ENCODE measurements at regions not wholly inside any gene's neighbourhood (a gene's known extent, or its start where the extent isn't known, plus 50 kb on each side); places are given as distances from the start of the nearest gene placed in this dataset.

- no peak for DNase-seq
These were observed 136.0 kb downstream of the EDN1 start for GRCh38 chr6:12426121-12426520.

DNA sequence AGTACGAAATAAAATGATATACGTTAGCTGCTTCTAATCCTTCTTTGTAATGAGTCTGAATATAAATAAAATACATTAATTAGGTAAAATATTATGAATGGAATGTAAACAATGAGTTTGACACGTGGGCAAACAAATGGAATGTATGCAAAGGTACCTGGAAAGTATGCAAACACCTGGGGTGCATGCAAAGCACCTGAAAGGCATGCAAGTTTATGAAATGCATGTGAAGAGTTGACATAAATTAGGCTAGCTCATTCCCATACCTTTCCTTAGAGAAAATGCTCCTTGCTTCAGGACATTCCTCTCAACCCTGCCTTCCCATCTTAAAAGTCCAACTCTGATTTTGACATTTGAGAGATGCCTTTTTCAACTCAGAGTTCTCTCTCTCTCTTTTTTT lies 140.9 kb downstream of the EDN1 start:
- DNase-seq: no peak

DNA sequence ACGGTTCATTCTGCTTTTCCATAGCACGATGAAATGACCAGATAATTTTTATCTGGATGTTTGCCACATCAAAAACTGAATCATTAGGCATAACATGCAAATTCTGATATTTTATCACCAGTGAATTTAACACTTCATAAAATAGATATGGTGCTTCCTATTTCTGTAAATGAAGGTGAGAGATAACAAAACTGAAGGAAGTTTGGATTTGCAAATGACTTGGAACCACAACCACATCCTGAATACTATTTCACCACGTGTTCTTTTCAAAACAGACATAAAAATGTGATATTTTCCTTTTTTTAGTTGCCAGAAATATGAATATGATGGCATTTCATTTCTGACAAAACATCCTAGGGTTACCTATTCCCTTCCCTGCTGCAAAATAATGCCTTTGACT lies 146.1 kb downstream of the EDN1 start:
- DNase-seq: no peak

DNA sequence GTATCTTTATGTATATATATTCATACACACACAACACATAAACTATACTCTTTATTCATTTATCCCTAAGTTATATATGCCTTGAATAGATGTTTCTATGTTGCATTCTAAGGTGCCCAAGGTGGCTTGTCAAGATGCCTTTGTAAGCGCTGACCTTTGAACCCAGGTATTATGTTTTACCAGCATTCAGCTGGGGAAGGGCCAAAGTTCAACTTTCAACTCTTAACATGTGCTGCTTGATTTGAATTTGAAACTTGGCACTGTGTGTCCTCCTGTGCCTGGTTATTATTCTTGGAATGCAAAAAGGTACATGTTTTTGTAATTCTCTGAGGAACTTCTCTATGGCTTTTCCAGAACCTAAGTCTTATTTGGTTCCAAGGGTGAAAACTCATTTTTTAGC lies 146.5 kb downstream of the EDN1 start:
- DNase-seq: no peak

GRCh38 chr6:12439296-12439695 lies 149.1 kb downstream of the EDN1 start:
- no peak for DNase-seq

DNA sequence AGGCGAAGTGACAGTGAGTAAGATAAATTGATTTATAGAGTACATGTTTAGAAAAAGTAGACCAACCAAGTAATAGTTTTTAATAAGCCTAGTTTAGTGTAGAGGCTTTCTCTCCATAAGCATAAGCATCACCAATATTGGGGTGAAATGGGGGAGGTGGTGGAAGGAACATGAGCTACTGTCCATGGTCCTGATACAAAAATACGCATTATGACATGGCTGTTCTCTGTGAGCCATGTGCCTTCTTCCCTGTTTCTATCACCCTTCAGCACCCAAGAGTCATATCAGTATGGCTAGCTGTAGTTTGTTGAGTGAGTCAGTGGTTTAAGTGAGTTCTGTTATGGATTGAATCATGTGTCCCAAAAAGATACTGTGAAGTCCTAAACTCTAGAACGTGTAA lies 150.8 kb downstream of the EDN1 start:
- DNase-seq: no peak

DNA sequence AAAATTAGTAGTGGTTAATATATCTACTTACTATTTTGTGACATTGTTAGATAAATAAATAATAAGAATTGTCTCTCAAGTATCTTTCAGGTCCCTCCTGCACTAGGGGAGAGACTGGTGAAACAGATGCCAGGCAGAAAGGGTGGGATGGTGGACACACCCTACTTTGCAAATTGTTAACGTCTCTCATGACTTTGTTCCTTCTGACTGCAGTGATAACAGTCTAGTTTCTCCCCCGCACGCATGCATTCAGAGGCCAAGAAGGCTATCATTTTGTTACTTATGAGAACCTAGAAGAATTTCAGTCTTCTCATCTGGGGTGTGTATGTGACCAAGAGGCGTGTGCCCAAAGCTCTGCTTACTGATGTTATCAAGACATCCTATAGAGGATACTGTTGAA lies 152.3 kb downstream of the EDN1 start:
- no peak for DNase-seq

DNA sequence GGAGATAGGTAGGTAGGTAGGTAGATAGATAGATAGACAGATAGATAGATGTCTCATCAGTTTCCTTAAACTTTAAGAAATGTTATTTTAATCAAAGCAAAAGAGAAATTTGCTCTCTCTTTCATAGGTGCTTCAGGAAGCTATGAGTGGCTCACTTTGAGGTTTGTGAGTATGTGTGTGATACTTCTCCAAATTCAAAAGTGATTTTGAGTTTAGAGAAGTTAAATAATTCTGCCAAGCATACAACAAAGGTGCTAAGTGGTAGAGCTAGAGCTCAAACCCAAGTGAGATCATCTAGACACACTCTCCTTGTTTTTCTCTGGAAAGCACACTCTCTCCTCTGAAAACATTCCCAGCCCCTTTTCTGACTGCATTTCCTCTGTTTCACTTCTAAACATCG lies 156.2 kb downstream of the EDN1 start:
- no peak for DNase-seq

DNA sequence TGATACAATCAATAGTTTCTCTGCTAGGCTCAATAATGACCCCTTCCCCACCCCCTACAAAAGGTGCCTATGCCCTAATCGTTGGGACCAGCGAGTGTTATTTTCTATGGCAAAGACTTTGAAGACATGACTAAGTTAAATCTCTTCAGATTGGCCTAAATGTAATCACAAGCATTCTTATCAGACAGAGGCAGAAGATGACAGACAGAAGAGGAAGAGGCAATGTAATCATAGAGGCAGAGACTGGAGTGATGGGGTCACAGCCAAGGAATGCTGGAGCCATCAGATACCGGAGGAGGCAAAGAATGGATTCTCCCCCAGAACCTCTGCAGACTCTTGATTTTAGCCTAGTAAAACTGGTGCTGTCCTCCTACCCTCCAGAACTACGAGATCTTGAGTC lies 159.3 kb downstream of the EDN1 start:
- DNase-seq: no peak

DNA sequence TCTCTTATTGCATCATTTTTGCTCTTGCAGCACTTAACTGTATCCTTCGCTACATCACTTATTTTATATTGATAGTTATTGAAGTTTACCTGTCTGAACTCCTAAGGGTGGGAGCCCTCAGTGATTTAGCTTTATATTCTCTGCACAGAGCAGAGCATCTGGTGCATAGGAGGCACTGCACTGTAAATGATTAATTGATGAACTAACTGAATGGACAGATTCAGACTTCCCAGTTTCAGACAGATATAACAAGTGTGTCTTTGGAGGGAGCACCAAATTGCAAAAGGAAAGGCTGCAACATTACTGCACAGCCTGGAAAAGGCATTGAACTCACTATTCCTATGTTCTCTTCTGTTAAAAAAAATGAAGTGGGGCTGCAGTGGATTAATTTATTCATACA lies 160.3 kb downstream of the EDN1 start:
- DNase-seq: no peak

GRCh38 chr6:12456343-12456742 lies 166.2 kb downstream of the EDN1 start:
- DNase-seq: no peak

GRCh38 chr6:12457094-12457493 lies 166.9 kb downstream of the EDN1 start:
- no peak for DNase-seq

GRCh38 chr6:12458558-12458957 lies 168.4 kb downstream of the EDN1 start:
- DNase-seq: no peak

DNA sequence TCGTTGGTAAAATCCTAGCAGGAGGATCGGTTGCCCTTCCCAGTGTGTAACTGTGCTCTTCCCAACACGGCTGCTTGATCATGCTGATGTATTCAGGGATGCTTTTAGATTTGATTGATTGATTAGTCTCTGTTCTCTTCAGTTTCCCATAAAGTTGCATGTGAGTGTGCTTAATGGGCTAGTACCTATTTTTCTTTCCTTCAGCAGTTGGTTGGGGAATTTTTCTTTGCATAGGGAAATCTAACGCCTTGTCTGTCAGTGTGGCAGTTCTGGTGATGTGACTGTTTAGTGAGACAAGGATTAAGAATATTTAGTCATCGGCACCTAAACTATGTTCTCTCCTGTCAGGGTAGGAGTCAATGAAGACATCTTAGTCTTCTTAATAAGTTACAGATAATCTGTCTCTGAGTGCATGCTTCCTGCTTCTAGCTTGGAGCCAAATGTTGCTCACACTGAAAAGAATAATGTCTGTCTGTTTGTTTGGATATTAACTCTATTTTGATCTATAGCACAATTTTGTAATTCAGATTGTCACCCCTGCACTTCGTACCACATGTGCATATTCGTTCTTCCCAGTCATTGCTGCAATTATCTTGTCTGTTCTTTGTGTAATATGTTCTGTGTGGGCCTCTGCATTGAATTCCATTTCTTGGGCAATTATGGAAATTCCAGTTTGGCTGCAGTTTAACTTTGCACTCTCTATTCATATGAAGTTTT lies 169.9 kb downstream of the EDN1 start:
- DNase-seq: no peak

GRCh38 chr6:12467706-12468670 lies 177.8 kb downstream of the EDN1 start:
- no peak for DNase-seq

DNA sequence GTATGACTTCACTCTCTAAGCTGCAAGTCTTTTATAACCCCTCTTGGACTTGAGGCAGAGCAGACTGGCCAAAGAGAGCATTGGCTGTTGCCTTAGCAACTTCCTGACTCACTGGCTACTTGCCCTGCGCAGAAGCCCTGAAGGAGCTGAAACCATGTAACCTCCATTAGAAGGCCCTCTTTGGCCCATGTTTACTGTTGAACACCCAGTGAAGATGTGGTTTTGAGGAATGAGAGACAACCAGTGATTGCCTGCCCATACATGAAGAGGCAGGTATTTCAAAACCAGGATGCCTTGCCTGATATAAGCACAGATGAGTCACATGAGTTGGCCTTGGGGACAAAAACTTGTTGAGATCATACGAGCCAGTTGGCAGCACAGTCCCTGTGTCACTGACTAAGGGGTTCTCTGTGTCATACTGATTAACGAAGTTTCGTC lies 182.5 kb downstream of the EDN1 start:
- no peak for DNase-seq

- DNase-seq: no peak
These were observed 183.3 kb downstream of the EDN1 start for GRCh38 chr6:12473494-12473893.

DNA sequence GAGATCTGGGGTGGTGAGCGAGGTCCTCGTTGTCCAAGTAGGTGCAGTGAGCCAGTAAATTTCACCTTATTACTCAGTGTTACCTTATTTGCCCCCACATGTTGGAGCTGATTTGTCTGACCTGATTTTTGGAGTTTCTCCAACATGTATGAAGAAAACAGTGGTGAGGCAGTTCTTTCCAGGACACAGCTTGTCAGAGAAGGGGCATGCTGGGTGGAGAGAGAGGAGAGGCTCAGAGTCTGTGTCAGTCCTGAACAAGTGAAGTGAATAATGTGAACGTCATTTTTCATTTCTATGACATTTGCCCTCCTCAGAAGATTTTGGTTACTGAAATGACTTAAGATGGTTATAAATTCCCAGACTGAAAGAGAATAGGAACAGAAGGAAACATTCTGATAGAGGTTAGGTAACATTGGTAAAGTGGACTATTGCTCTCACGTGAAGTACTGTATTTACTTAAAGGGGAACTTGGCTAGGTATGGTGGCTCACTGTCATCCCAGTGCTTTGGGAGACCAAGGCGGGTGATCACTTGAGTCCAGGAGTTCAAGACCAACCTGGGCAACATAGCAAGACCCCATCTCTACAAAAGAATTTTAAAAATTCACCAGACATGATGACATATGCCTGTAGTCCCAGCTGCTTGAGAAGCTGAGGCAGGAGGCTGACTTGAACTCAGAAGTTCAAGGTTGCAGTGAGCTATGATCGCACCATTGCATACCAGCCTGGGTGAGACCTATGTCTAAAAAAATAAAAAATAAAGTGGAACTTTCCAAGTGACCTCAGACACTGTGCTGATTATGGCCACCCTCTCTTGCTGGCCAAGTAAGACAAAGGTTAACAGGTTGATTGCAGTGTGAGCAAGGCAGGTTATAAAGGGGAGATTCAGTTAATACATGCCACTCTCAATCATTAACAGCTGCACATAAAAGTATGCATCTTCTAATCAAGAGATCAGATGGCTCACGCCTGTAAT lies 184.3 kb downstream of the EDN1 start:
- DNase-seq: no peak

GRCh38 chr6:12476484-12476883 lies 186.3 kb downstream of the EDN1 start:
- DNase-seq: no peak

- DNase-seq: no peak
These were observed 187.5 kb downstream of the EDN1 start for GRCh38 chr6:12477616-12478015.

GRCh38 chr6:12478921-12479320 lies 188.8 kb downstream of the EDN1 start:
- DNase-seq: no peak

- DNase-seq: no peak
These were observed 189.3 kb downstream of the EDN1 start for GRCh38 chr6:12479451-12479850.

GRCh38 chr6:12479881-12480280 lies 189.7 kb downstream of the EDN1 start:
- DNase-seq: no peak

Measured in DMS 273 treated with DMSO at 0.1 percent for 48 hours (cell line).